HEK293 (cell line): ENCODE measurements at regions not wholly inside any gene's neighbourhood (a gene's known extent, or its start where the extent isn't known, plus 50 kb on each side); places are given as distances from the start of the nearest gene placed in this dataset.

Source experiments
- CTCF ChIA-PET: fragments of 350-600 bp; formaldehyde crosslinking; extraction: SDS; loops from one replicate; lab custom pipeline; 2021; ENCODE audit warnings: antibody characterized with exemption; lab: Yijun Ruan, JAX
- POLR2A ChIA-PET: fragments of 300-600 bp; formaldehyde crosslinking; extraction: SDS; loops from one replicate; lab custom pipeline; 2020; ENCODE audit warnings: antibody characterized with exemption, inconsistent platforms; lab: Yijun Ruan, JAX
- H3K27ac ChIP-seq: fragments of 200-500 bp; sonication (Bioruptor generic); 2 replicates; pipeline ENCODE4 v1.5.1; 2014; ENCODE audit warnings: low read depth, low read length, control low read depth, inconsistent platforms; ENCODE audit errors: extremely low read depth
- H3K36me3 ChIP-seq, 2 experiments: fragments of 200-500 bp in 1 of 2; sonication (Bioruptor generic) in 1 of 2; 1 replicate in 1 of 2; 2 replicates in 1 of 2; pipeline ENCODE4 v1.5.1; 2014 to 2017; ENCODE audit warnings: inconsistent platforms in 2 of 2, low read length in 2 of 2; ENCODE audit not compliant: control insufficient read depth in 2 of 2, insufficient read depth in 1 of 2
- H3K4me1 ChIP-seq: fragments of 200-500 bp; sonication (Bioruptor generic); 2 replicates; pipeline ENCODE4 v1.5.1; 2014; ENCODE audit warnings: mild to moderate bottlenecking, low read length, inconsistent platforms; ENCODE audit not compliant: control insufficient read depth, insufficient read depth
- H3K4me3 ChIP-seq: 2 replicates; pipeline ENCODE4 v1.5.1; 2011; ENCODE audit warnings: low read depth, mild to moderate bottlenecking, control low read depth, low read length, moderate library complexity
- H3K9me3 ChIP-seq: fragments of 200-500 bp; sonication (Bioruptor generic); 2 replicates; pipeline ENCODE4 v1.5.1; 2014; ENCODE audit warnings: low read depth, low read length, inconsistent platforms; ENCODE audit not compliant: control insufficient read depth, insufficient read depth
- FEZF1 ChIP-seq: fragments of 450-650 bp; formaldehyde crosslinking; IDR thresholded peaks from 2 replicates; pipeline ENCODE4 v1.5.1; 2016; ENCODE audit warnings: missing biosample characterization, missing genetic modification characterization
- HIC1 ChIP-seq: fragments of 450-650 bp; formaldehyde crosslinking; IDR thresholded peaks from 2 replicates; pipeline ENCODE4 v1.5.1; 2016; ENCODE audit warnings: missing biosample characterization, missing genetic modification characterization
- OSR2 ChIP-seq: fragments of 450-650 bp; formaldehyde crosslinking; IDR thresholded peaks from 2 replicates; pipeline ENCODE4 v1.5.1; 2016; ENCODE audit warnings: missing biosample characterization, missing genetic modification characterization
- PRDM1 ChIP-seq: fragments of 450-650 bp; formaldehyde crosslinking; IDR thresholded peaks from 2 replicates; pipeline ENCODE4; 2016; ENCODE audit warnings: missing biosample characterization, missing genetic modification characterization
- PRDM2 ChIP-seq: fragments of 450-650 bp; formaldehyde crosslinking; IDR thresholded peaks from 2 replicates; pipeline ENCODE4 v1.5.1; 2016; ENCODE audit warnings: missing biosample characterization, missing genetic modification characterization, borderline replicate concordance
- RBAK ChIP-seq: fragments of 450-650 bp; formaldehyde crosslinking; IDR thresholded peaks from 2 replicates; pipeline ENCODE4 v1.5.1; 2016; ENCODE audit warnings: missing biosample characterization, missing genetic modification characterization
- WT1 ChIP-seq: fragments of 450-650 bp; formaldehyde crosslinking; IDR thresholded peaks from 2 replicates; pipeline ENCODE4 v1.5.1; 2016; ENCODE audit warnings: missing biosample characterization, missing genetic modification characterization
- ZEB2 ChIP-seq: fragments of 450-650 bp; formaldehyde crosslinking; IDR thresholded peaks from 2 replicates; pipeline ENCODE4 v1.5.1; 2016; ENCODE audit warnings: missing biosample characterization, missing genetic modification characterization
- ZFP3 ChIP-seq: fragments of 450-650 bp; formaldehyde crosslinking; IDR thresholded peaks from 2 replicates; pipeline ENCODE4 v1.5.1; 2016; ENCODE audit warnings: low read depth, missing biosample characterization, missing genetic modification characterization
- ZFP37 ChIP-seq: fragments of 450-650 bp; formaldehyde crosslinking; IDR thresholded peaks from 2 replicates; pipeline ENCODE4 v1.5.1; 2016; ENCODE audit warnings: missing biosample characterization, missing genetic modification characterization
- ZNF140 ChIP-seq: fragments of 450-650 bp; formaldehyde crosslinking; IDR thresholded peaks from 2 replicates; pipeline ENCODE4 v1.5.1; 2016; ENCODE audit warnings: missing biosample characterization, missing genetic modification characterization
- ZNF214 ChIP-seq: fragments of 450-650 bp; formaldehyde crosslinking; IDR thresholded peaks from 2 replicates; pipeline ENCODE4 v1.5.1; 2017; ENCODE audit warnings: missing biosample characterization, mild to moderate bottlenecking, missing genetic modification characterization, borderline replicate concordance
- ZNF26 ChIP-seq: fragments of 450-650 bp; formaldehyde crosslinking; IDR thresholded peaks from 2 replicates; pipeline ENCODE4 v1.5.1; 2016; ENCODE audit warnings: missing biosample characterization, missing genetic modification characterization
- ZNF341 ChIP-seq: fragments of 450-650 bp; formaldehyde crosslinking; IDR thresholded peaks from 2 replicates; pipeline ENCODE4; 2016; ENCODE audit warnings: low read depth, missing biosample characterization, missing genetic modification characterization
- ZNF37A ChIP-seq: fragments of 450-650 bp; IDR thresholded peaks from 2 replicates; pipeline ENCODE4 v1.5.1; 2018; ENCODE audit warnings: missing biosample characterization, missing genetic modification characterization
- ZNF404 ChIP-seq: fragments of 450-650 bp; formaldehyde crosslinking; IDR thresholded peaks from 2 replicates; pipeline ENCODE4 v1.5.1; 2017; ENCODE audit warnings: missing biosample characterization, missing genetic modification characterization
- ZNF473 ChIP-seq: fragments of 450-650 bp; formaldehyde crosslinking; IDR thresholded peaks from 2 replicates; pipeline ENCODE4 v1.5.1; 2017; ENCODE audit warnings: missing biosample characterization, missing genetic modification characterization
- ZNF558 ChIP-seq: fragments of 450-650 bp; formaldehyde crosslinking; IDR thresholded peaks from 2 replicates; pipeline ENCODE4 v1.5.1; 2016; ENCODE audit warnings: missing biosample characterization, missing genetic modification characterization
- ZNF600 ChIP-seq: fragments of 450-650 bp; formaldehyde crosslinking; IDR thresholded peaks from 2 replicates; pipeline ENCODE4 v1.5.1; 2016; ENCODE audit warnings: missing biosample characterization, missing genetic modification characterization
- ZNF623 ChIP-seq: fragments of 450-650 bp; formaldehyde crosslinking; IDR thresholded peaks from 2 replicates; pipeline ENCODE4 v1.5.1; 2016; ENCODE audit warnings: missing biosample characterization, missing genetic modification characterization
- ZNF645 ChIP-seq: fragments of 450-650 bp; formaldehyde crosslinking; IDR thresholded peaks from 2 replicates; pipeline ENCODE4; 2016; ENCODE audit warnings: missing biosample characterization, missing genetic modification characterization
- ZNF670 ChIP-seq: fragments of 450-650 bp; formaldehyde crosslinking; IDR thresholded peaks from 2 replicates; pipeline ENCODE4 v1.5.1; 2016; ENCODE audit warnings: missing biosample characterization, missing genetic modification characterization, low read depth
- ZNF785 ChIP-seq: fragments of 450-650 bp; formaldehyde crosslinking; IDR thresholded peaks from 2 replicates; pipeline ENCODE4 v1.5.1; 2016; ENCODE audit warnings: missing biosample characterization, missing genetic modification characterization
- ZNF843 ChIP-seq: fragments of 450-650 bp; formaldehyde crosslinking; IDR thresholded peaks from 2 replicates; pipeline ENCODE4 v1.5.1; 2016; ENCODE audit warnings: missing biosample characterization, missing genetic modification characterization

DNA sequence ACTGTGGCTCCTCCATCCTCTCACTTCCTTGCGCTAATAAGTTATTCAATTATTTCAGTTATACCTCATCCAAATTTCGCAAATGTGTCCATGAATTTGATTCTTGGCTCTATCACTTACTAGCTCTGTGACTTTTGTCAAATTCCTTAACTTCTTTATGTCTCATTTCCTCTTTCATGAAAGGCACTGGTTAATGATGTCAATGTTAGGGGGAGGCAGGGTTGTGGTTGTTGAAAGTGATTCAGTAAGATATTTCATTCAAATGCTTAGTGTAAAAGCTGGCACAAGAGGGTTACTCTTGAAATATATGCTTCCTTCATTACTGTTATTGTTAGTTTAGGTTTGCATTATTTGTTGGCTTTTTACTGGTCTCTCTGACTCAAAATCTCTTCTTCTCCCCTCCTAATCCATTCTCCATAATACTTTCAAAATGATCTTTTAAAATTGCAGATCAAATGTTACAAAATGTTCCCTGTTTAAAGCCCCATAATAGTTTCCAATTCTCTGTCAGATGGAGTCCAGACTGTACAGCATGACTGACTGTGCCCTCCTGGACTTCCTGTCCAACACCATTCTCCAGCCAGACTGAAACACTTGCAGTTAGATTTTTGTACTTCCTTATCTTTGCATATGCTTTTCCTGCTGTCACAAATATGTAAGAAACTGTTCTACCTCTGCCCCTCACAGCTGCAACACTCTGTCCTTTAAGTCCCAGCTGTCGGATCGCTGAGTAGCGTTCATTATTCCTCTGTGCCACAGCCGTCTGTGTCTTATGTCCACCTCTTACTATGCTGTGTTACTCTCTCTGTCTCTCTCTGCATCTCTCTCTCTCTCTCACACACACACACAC is 510.6 kb upstream of the RAG2 start:
- ChIA-PET CTCF (no interaction called here), POLR2A (no interaction called here)
- Histone ChIP-seq H3K9me3 (no peaks in the 10 kb centered on the region), H3K27ac (no peak overlapping the region), H3K4me3 (no peak overlapping the region), H3K4me1 (no peaks in the 10 kb centered on the region), H3K36me3 (no peaks in the 10 kb centered on the region)
- TF ChIP-seq ZNF600 (tag by site-specific recombination) (no peak), ZNF558 (tag by site-specific recombination) (no peak), OSR2 (tag by site-specific recombination) (no peak), ZNF785 (tag by site-specific recombination) (no peak), ZNF140 (tag by site-specific recombination) (no peak), ZNF843 (tag by site-specific recombination) (no peak), RBAK (tag by site-specific recombination) (no peak), FEZF1 (tag by site-specific recombination) (no peak), ZFP3 (tag by site-specific recombination) (no peak), ZNF623 (tag by site-specific recombination) (no peak), ZFP37 (tag by site-specific recombination) (no peak), PRDM1 (tag by site-specific recombination) (no peak), HIC1 (no peak), ZNF26 (tag by site-specific recombination) (no peak), ZNF37A (tag by site-specific recombination) (no peak), ZNF670 (tag by site-specific recombination) (no peak)

DNA sequence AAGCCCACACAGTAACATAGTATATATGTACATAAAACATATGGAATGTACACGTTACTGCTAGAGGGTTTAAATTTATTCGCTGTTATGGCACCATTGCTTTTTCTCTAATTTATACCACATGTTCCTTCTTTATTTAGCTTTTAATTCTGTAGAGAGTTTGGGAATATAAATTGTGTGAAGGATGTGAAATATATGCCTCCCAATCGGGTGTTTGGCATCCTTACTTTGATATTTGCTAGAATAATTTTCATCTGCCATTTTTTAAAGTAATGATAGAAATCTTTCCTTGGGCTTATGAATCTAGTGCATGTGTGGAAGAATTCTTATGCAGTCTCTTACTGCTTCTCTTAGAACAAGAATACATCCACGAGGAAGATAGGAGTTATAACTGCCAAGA is 509.8 kb upstream of the RAG2 start:
- no peaks in the 10 kb centered on the region for H3K9me3 ChIP-seq
- CTCF ChIA-PET, result no interaction called here
- H3K4me3 ChIP-seq, result no peak overlapping the region
- no peak for TF ChIP-seq ZNF473 (tag by site-specific recombination)
- TF ChIP-seq ZNF214 (tag by site-specific recombination), result no peak
- no peak for TF ChIP-seq ZNF341
- no peak for TF ChIP-seq ZNF623 (tag by site-specific recombination)
- TF ChIP-seq ZNF404 (tag by site-specific recombination), result no peak
- no peak for TF ChIP-seq ZNF645 (tag by site-specific recombination)
- no peak for TF ChIP-seq WT1
- no peak for TF ChIP-seq ZEB2 (tag by site-specific recombination)
- no peak for TF ChIP-seq PRDM2 (tag by site-specific recombination)
- no peaks in the 10 kb centered on the region for H3K36me3 ChIP-seq
- H3K4me1 ChIP-seq, result no peaks in the 10 kb centered on the region
- H3K27ac ChIP-seq, result no peak overlapping the region
- POLR2A ChIA-PET, result no interaction called here
